ENCODE measurements at regions not wholly inside any gene's neighbourhood (a gene's known extent, or its start where the extent isn't known, plus 50 kb on each side); places are given as distances from the start of the nearest gene placed in this dataset.
"Not testable (repeated sequence)": the region's sequence is repeated elsewhere in the genome, so short reads cannot be mapped to it uniquely, and the experiment has no call there.

DNA sequence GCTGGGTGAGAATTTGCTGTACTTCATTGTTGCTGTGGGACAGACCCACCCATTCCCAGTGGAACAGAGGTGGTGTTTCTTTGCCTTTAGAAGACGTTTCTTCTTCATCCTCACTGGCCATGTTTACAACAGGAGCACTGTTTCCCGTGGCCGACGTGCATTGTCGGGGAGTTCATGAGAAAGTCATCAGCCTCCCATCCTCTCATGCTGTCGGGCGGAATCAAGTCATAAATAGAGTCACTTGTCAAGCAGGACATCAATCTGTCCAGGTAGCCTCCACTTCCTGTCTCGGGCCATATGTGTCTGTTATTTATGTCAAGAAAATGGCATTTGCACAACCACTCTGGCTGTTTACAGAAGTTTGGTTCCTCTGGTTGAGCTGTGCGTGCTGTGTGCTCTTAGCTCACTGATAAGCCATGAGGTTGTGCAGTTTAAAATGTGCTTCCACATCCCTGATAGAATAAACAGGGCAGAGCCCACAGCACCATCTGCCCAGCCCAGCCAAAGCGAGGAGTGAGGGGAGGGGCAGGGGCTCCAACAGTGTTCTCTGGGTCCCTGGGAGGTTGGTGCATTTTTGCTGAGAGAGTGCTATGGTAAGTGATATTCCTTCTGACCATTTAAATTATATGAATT is 401.9 kb upstream of the IRX2 start:
- DNase-seq (ENCODE audit: low read depth): no peak

GRCh38 chr5:3149899-3150298 is 398.4 kb upstream of the IRX2 start:
- DNase-seq (ENCODE audit: low read depth): no peak

DNA sequence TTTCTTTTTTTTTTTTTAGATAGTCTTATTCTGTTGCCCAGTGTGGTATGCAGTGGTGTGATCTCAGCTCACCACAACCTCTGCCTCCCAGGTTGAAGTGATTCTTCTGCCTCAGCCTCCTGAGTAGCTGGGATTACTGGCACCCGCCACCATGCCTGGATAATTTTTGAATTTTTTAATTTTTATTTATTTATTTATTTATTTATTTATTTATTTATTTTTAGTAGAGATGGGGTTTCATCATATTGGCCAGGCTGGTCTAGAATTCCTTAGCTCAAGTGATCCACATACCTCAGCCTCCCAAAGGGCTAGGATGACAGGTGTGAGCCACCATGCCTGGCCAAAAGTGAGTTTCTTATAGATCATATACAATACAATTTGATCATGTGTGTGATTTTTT is 395.9 kb upstream of the IRX2 start:
- not testable (repeated sequence) for DNase-seq (ENCODE audit: low read depth)

DNA sequence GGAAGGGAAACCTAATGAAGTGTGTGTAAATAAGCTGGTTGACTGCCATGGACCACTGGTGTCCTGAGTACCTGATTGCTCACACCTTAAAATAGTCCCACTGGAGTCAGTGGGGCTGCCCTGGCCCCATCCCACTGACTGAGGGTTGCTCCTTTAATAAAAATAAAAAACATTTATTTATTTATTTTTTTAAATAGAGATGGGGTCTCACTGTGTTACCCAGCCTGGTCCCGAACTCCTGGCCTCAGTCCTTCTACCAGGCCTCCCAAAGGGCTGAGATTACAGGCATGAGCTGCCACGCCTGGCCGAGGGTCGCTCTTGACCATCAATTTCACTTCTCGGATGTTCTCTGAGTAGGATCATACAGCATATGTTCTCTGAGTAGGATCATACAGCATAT is 394.2 kb upstream of the IRX2 start:
- no peak for DNase-seq (ENCODE audit: low read depth)

GRCh38 chr5:3143382-3143781 is 391.9 kb upstream of the IRX2 start:
- no peak for DNase-seq (ENCODE audit: low read depth)

DNA sequence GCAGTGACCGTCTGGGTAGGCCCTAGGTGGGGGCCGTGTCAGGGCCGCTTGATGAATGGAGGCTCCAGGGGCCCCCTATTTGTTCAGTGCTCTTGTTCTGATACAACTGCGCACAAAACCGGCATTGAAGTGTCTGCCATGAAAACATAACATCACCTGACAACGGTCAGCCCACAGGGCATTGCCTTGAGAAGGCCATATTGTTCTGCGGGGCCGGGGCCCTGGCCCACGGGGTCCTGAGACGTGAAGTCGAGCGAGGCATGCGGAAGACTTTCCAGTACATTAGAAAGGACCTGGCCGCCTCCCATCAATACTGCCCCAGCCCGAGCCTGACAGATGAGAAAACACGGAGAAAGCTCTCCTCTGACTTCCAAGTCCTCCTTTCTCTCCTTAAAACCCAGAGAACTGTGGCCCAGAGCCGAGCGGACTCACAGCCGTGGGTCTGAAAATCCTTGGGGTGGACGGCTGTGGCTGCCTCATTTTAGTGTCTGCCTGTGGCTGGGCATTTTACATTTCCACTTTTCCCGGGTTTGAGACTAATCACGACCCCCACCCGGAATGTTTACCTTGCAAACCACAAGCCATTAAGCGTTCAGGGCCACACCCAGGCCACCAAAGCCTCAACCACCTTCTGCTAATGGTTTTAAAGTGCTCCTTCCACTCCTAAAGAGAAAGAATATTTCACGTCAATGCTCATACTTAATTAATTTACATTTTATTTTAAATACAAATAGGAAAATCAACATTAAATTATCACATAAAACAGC is 391.0 kb upstream of the IRX2 start:
- no peak for DNase-seq (ENCODE audit: low read depth)

GRCh38 chr5:3140117-3140516 is 388.6 kb upstream of the IRX2 start:
- DNase-seq (ENCODE audit: low read depth): no peak

- no peak for DNase-seq (ENCODE audit: low read depth)
These were observed 388.0 kb upstream of the IRX2 start for GRCh38 chr5:3139499-3139931.

- no peak for DNase-seq (ENCODE audit: low read depth)
These were observed 379.7 kb upstream of the IRX2 start for GRCh38 chr5:3131161-3131560.

DNA sequence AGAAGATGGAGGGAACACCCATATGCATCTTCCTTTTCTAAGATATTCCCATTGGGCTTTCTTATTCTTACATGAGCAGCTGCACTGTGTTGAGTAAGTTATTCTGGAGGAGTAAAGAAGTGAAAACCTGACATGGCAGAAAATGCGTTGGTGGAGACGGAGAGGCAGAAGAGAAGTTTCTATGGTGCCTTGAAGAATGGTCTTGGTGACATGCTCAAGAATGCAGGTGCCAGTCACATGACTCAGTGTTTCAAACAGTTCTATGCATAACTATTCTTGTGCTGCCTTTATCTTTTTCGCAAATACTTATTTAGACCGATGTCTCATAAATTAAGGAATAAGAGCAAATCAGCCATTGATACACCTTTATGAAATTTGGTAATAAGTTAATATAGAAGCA is 377.8 kb upstream of the IRX2 start:
- DNase-seq (ENCODE audit: low read depth): no peak

GRCh38 chr5:3127423-3127911 is 376.0 kb upstream of the IRX2 start:
- no peak for DNase-seq (ENCODE audit: low read depth)

DNA sequence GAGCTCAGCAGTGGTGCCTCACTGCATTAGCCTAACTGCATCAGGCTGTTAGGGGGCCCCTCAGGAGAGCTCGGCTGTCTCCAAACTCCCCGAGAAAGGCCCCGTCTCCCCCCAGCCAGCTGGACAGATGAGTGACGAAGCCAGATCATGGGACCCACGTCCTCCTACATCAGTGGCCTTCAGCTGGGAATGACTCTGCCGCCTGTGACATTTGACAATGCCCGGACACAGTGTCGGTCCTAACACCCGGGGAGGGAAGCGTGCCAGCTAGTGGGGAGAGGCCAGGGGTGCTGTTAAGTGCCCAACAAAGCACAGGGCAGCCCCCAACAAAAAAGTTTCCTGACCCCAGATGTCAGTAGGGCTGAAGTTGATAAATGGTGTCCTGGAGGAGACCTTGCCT is 375.2 kb upstream of the IRX2 start:
- no peak for DNase-seq (ENCODE audit: low read depth)

GRCh38 chr5:3124410-3124809 is 372.9 kb upstream of the IRX2 start:
- no peak for DNase-seq (ENCODE audit: low read depth)

- no peak for DNase-seq (ENCODE audit: low read depth)
These were observed 372.3 kb upstream of the IRX2 start for GRCh38 chr5:3123763-3124157.

- DNase-seq (ENCODE audit: low read depth): no peak
These were observed 371.7 kb upstream of the IRX2 start for GRCh38 chr5:3122985-3123762.

DNA sequence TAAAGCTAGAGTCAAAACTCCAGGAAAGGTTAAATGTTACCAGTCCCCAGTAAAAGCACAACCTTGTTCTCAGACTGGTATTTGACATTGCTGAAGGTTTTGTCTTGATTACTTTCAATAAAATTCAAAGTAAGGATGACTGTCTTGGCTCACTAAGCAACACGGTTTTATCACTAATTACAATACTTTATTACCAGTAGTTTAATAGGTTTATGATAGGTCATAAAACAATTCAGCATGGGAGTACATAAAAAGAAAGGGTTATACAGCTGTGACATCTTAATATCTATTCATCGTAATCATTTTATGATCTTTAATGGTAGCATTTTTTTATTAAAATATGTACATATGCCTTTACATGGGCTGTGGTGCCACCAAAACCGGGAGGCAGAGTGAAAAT is 370.7 kb upstream of the IRX2 start:
- no peak for DNase-seq (ENCODE audit: low read depth)

DNA sequence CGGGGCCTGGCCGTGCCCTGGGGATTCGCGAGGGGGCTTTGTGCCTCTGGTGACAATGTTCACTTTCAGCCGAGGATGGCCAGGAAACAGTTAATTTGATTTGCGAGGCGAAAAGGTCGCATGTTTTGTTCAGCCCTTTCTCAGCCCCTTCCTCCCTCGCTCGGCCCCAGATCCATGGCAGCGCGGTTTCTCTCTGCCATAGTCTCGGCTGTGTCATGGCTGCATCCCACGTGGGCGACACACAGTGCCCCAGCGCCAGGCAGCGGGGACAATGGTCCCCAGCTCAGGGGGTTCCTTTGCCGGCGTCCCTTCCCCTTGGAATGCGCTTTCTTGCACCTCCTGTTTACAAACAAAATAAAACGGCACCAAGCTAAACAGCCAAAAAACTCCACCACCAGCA is 370.3 kb upstream of the IRX2 start:
- DNase-seq (ENCODE audit: low read depth): no peak

DNA sequence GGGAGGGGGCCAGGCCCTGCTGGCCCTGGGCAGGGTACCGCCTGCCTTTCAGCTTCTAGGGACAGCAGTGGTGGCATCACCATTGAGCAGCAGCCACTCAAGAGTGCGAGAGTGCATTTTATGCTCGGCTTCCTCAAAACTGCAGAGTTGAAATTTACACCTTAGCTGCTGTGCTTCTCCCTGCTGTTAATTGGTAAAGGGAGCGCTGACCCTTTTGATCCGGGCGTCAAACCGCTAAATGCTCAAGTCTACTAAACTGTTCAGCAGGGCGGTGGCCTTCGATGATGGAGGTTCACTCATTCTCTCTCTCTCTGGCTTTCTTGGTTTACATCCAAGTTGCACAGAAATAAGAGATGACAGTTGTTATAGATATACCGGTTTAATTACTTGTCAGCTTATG is 368.6 kb upstream of the IRX2 start:
- no peak for DNase-seq (ENCODE audit: low read depth)

GRCh38 chr5:3119435-3119834 is 368.0 kb upstream of the IRX2 start:
- no peak for DNase-seq (ENCODE audit: low read depth)

DNA sequence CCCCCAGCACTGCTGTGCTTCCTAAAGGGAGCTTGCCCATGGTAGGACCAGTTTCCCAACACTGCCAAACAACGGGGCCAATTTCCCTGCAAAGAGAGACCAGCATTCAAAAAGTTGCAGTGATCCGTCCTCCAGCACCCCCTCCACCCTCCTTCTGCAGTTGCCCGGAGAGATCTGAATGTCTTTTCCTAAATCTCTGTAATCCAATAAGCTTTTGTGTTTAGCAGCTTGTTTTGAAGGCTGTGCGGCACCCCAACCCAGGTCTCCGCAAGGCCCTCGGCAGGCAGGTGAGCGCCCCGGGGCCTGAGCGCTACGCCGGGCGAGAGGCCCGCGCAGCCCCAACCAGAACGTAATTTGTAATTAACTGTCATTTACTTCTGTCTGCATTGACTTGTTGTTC is 366.9 kb upstream of the IRX2 start:
- no peak for DNase-seq (ENCODE audit: low read depth)

DNA sequence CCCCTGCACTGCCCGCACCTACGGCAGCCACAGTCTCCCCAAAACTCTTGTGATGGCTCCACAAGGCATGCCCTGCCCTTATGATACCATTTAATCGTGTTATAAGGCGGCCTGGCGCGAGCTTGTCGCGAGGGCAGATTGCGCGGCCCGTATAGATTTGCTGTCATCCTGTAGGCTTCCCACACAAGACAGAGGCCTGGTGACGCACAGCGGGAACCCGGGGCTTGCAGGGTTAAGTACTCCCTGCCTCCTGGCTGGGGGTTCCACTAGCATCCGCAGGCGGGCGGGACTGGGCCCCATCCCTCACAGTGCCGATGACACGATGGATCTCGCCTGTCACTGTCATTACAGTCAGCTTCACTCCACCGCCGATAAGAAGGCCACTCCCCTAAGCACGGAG is 364.9 kb upstream of the IRX2 start:
- no peak for DNase-seq (ENCODE audit: low read depth)

DNA sequence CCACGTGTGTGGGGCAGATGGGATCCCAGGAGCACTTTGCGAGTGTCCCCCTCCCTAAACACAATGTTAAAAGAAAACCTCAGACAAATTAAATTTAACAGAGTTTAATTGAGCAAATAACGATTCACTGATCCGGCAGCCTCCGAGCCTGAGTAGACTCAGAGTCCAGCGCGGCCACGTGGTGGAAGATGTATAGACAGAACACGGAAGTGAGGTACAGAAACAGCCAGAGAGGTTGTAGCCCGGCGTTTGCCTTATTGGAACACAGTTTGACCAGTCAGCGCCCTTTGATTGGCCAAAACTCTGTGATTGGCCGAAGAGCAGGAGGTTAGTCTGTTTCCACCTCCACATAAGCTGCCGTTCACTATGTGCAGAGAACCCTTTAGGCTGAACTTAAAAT is 363.0 kb upstream of the IRX2 start:
- no peak for DNase-seq (ENCODE audit: low read depth)

DNA sequence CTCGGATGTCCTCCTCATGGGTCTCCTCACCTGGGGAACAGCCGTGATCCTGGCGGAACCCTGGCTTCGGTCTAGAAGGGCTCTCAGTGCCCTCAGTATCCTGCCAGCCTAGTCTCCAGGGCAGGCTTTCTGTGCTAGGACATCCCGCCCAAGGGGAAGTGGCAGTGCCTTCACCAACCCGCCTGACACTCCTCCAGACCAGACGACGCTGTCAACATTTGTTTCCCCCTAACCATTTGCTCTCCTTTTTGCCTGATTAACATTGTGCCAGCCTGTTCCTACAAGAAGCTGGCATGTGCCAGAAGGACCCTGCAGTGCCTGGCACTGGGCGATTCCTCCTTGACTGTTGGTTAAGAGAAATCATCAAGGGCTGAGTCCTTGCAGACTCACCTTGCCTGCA is 358.9 kb upstream of the IRX2 start:
- no peak for DNase-seq (ENCODE audit: low read depth)

Data from forelimb muscle (tissue), 1 donor.